ENCODE measurements at regions not wholly inside any gene's neighbourhood (a gene's known extent, or its start where the extent isn't known, plus 50 kb on each side); places are given as distances from the start of the nearest gene placed in this dataset.

DNA sequence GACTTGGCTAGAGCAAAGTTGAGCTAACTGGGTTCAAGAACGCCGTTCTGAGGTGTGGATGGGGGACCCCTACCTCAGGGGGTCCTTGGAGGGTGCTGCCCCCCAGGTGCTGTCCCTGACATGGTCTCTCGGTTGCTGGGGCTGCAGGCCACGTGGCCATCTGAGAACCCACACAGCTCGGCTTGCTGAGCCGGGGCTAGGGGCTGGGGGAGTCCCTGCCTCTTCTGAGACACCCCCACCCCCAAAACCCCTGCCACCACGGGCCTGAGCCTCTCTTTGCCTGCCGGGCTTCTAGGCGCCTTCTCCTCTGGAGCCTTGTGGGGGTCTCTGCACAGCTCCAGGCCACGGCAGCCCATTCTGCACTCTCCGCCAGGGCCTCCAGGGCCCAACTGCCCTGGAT is 52.0 kb upstream of the LAMA1 start:
- H3K27me3 ChIP-seq (replicated peaks; ENCODE audit: control insufficient read depth, insufficient read depth, low read length) = no peaks in the 10 kb centered on the region
- no peaks in the 10 kb centered on the region for H3K36me3 ChIP-seq (ENCODE audit: control insufficient read depth, insufficient read depth, low read length)
- no peak overlapping the region for H3K4me3 ChIP-seq (replicated peaks; ENCODE audit: low read depth, low read length)
- DNase-seq (ENCODE audit: extremely low read depth, insufficient read length) = no peak
- TF ChIP-seq, protein P1, sequence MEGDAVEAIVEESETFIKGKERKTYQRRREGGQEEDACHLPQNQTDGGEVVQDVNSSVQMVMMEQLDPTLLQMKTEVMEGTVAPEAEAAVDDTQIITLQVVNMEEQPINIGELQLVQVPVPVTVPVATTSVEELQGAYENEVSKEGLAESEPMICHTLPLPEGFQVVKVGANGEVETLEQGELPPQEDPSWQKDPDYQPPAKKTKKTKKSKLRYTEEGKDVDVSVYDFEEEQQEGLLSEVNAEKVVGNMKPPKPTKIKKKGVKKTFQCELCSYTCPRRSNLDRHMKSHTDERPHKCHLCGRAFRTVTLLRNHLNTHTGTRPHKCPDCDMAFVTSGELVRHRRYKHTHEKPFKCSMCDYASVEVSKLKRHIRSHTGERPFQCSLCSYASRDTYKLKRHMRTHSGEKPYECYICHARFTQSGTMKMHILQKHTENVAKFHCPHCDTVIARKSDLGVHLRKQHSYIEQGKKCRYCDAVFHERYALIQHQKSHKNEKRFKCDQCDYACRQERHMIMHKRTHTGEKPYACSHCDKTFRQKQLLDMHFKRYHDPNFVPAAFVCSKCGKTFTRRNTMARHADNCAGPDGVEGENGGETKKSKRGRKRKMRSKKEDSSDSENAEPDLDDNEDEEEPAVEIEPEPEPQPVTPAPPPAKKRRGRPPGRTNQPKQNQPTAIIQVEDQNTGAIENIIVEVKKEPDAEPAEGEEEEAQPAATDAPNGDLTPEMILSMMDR (IDR thresholded peaks at IDR 0.05; ENCODE audit: insufficient read depth, low read length, poor library complexity, severe bottlenecking) = no peak

- H3K4me3 ChIP-seq (replicated peaks; ENCODE audit: low read depth, low read length) = no peak overlapping the region
- TF ChIP-seq, protein P1 (IDR thresholded peaks at IDR 0.05; ENCODE audit: insufficient read depth, low read length, poor library complexity, severe bottlenecking) = no peak
- H3K36me3 ChIP-seq (ENCODE audit: control insufficient read depth, insufficient read depth, low read length) = no peaks in the 10 kb centered on the region
- no peaks in the 10 kb centered on the region for H3K27me3 ChIP-seq (replicated peaks; ENCODE audit: control insufficient read depth, insufficient read depth, low read length)
- no peak for DNase-seq (ENCODE audit: extremely low read depth, insufficient read length)
Measured at GRCh38 chr18:7168408-7168807, 50.8 kb upstream of the LAMA1 start.
